Astrocyte of the spinal cord (primary cell): ENCODE measurements at regions not wholly inside any gene's neighbourhood (a gene's known extent, or its start where the extent isn't known, plus 50 kb on each side); places are given as distances from the start of the nearest gene placed in this dataset.
"Not testable (repeated sequence)": the region's sequence is repeated elsewhere in the genome, so short reads cannot be mapped to it uniquely, and the experiment has no call there.

Source experiments
- DNase-seq: peaks from one replicate; pipeline ENCODE4 v3.0.0; 2011; ENCODE audit warnings: low read depth, low spot score
- H3K4me3 ChIP-seq: 2 replicates; pipeline ENCODE4 v1.5.1; 2011; ENCODE audit warnings: low read depth, mild to moderate bottlenecking, low read length, moderate library complexity
- in situ Hi-C: cut with HindIII; loops from 2 replicates; pipeline ENCODE4 v1.10.0; 2017; ENCODE audit warnings: low sequenced_read_pairs
- TF ChIP-seq, protein P1 (sequence below): IDR thresholded peaks from 2 replicates; pipeline ENCODE4 v1.5.1; 2012; ENCODE audit warnings: low read depth, mild to moderate bottlenecking, low read length, inconsistent platforms

DNA sequence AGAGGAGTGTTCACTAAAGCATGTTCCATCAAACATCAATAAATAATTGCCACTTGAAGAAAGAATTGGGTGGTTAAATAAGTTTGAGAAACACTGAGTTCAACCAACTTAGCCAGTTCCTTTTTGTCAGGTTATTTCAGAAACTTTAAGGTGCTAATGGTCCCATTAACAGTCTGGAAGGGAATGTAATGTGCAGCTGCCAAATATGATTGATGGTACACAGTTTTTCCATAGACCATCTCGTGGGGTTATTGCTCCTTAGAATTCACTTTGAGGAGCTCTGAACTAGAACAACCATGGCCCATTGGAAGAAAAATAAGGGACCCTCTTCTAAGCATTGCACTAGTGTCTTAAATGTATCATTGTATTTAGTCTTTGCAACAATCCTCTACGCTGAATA, 185.8 kb upstream of the NR2F2 start:
- in situ Hi-C loops = no loop called here
- TF ChIP-seq, protein P1, sequence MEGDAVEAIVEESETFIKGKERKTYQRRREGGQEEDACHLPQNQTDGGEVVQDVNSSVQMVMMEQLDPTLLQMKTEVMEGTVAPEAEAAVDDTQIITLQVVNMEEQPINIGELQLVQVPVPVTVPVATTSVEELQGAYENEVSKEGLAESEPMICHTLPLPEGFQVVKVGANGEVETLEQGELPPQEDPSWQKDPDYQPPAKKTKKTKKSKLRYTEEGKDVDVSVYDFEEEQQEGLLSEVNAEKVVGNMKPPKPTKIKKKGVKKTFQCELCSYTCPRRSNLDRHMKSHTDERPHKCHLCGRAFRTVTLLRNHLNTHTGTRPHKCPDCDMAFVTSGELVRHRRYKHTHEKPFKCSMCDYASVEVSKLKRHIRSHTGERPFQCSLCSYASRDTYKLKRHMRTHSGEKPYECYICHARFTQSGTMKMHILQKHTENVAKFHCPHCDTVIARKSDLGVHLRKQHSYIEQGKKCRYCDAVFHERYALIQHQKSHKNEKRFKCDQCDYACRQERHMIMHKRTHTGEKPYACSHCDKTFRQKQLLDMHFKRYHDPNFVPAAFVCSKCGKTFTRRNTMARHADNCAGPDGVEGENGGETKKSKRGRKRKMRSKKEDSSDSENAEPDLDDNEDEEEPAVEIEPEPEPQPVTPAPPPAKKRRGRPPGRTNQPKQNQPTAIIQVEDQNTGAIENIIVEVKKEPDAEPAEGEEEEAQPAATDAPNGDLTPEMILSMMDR = no peak
- no peak overlapping the region for H3K4me3 ChIP-seq
- no peak for DNase-seq

DNA sequence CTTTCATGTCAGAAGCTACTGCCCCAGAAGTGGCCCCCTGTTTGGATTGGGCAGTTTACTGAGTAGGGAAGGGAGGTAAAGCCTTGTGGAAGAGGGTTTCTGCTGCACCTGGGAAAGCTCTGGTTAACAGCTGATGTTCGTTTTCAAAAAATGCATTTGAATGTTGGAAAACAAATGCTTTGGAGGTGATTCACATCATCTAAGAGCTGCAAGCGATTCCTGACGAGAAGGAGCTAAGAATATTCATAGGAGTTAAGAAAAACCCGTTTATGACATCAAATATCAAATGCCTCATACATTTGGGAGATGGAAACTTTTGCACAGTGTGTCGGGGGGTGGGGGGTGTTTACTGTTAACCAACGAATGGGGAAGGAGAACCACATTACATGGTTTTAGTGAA, 183.8 kb upstream of the NR2F2 start:
- no peak overlapping the region for H3K4me3 ChIP-seq
- DNase-seq = no peak
- in situ Hi-C loops = no loop called here
- TF ChIP-seq, protein P1 = no peak

DNA sequence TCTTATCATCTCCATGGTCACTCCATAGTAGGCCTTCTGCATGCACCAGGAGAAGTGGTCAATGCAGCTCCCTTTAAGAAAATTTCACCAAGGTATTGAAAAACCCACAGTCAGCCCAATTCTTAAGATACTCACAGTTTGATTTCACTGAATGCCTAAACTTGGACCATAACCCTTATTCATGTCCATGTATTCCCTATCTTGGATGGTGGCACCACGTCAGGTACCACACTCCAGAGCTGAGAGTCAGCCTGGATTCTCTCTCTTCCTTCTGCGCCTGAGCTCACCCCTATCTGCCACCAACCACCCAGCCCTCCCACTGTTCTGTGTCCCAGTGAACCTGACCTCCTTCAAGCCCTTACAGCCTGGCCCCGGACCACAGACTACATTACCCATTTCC, 183.2 kb upstream of the NR2F2 start:
- in situ Hi-C loops = no loop called here
- no peak for DNase-seq
- TF ChIP-seq, protein P1 = no peak

DNA sequence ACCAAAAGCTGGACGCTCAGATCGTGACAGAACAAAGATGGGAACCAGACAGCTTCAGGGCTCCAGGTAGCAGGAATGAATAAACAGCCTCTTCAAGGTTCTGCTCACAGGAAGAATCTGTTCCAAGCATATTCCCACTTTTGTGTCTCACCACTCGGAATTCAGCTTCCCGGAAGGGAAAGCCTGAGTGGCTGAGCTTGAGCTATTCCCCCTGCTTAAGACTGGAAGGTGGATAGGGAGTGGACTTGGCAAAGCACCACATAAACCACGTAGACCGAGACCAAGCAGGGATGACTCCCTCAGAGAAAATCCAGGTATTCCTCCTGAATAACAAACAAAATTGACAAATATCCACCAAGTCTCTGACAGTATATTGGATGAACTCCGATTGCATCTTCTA, 180.2 kb upstream of the NR2F2 start:
- TF ChIP-seq, protein P1 = no peak
- no peak overlapping the region for H3K4me3 ChIP-seq
- DNase-seq = no peak
- in situ Hi-C loops = no loop called here

More for the DNA sequence above, 183.2 kb upstream of the NR2F2 start:
- H3K4me3 ChIP-seq = no peak overlapping the region

DNA sequence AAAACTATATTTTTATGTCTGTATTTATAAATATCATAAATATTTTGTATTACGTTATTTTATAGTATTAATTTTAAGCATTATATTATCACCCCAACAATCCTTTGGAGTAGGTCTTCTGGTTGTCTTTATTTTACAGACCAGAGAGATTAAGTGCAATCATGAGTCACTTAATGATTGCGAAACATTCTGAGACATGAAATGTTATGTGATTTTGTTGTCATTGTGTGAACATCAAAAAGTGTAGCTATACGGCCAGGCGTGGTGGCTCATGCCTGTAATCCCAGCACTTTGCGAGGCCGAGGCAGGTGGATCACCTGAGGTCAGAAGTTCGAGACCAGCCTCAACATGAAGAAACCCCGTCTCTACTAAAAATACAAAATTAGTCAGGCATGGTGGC, 178.8 kb upstream of the NR2F2 start:
- in situ Hi-C loops = not testable (repeated sequence)

DNA sequence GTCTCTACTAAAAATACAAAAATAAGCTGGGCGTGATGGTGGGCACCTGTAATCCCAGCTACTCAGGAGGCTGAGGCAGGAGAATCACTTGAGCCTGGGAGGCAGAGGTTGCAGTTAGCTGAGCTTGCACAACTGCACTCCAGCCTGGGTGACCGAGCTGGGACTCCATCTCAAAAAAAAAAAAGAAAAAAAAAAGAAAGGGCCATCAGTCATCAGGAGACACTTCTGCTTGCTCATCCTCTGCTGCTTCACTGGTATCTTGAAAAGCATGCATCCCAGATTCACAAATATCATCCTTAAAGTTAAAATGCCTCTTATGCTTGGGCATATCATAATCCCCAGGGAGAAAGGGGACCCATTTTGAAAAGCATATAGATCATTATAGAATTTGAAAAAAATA, 176.6 kb upstream of the NR2F2 start:
- in situ Hi-C loops = no loop called here
- H3K4me3 ChIP-seq = no peak overlapping the region
- no peak for DNase-seq
- TF ChIP-seq, protein P1 = no peak

More for the DNA sequence above, 178.8 kb upstream of the NR2F2 start:
- not testable (repeated sequence) for H3K4me3 ChIP-seq
- peak; percentile 40 for DNase-seq

DNA sequence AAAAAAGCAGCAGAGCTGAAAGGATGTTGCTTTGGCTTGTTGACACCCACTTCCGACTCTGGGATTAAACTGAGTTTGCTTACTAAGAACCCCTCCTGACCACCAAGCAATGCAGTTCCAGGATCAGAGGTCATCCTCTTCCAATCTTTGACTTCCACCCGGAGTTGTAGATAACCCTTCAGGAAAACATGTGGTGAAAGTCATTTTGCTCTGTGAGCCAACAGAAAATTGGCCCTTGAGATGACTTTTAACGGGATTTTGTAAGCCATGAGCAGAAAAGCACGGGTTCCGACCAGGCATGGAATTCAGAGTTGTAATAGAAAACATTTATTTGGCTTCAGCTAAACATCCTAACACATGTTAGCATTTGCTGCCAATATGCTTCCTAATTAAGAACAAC, 171.6 kb upstream of the NR2F2 start:
- TF ChIP-seq, protein P1 = no peak
- in situ Hi-C loops = no loop called here
- no peak overlapping the region for H3K4me3 ChIP-seq
- no peak for DNase-seq
